ENCODE measurements at regions not wholly inside any gene's neighbourhood (a gene's known extent, or its start where the extent isn't known, plus 50 kb on each side); places are given as distances from the start of the nearest gene placed in this dataset.
"Not testable (repeated sequence)": the region's sequence is repeated elsewhere in the genome, so short reads cannot be mapped to it uniquely, and the experiment has no call there.

DNA sequence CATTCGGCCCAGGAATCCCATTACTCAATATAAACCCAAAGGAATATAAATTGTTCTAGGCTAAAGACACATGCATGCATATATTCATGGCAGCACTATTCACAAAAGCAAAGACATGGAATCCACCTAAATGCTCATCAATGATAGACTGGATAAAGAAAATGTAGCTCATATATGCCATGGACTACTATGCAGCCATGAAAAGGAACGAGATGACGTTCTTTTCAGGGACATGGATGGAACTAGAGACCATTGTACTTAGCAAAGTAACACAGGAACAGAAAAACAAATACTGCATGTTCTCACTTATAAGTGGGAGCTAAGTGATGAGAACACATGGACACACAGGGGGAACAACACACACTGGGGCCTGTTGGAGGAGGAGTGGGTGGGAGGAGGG is 769.5 kb downstream of the TBC1D32 start:
- ATAC-seq (no peak), DNase-seq (no peak)
- intact Hi-C loops (cut with micrococcal nuclease), result no loop called here

DNA sequence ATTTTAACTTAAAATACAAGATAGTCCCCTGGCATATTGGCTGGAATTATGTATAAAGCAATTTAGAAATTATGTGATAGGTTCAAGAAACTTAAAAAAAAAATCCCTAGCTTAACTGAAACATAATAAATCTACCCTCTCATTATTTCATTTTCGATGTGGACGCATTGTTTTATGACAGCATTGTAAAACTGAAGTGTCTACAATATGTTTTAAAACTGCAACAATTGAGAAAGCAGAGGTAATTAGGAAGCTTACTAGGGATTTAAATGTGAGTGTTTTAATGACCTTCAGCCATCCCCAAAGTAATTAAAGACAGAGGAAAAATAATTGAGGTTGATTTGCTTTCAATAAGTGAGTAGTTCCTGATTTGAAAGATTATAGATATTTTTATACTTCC is 776.0 kb downstream of the TBC1D32 start:
- no peak for DNase-seq
- intact Hi-C loops (cut with micrococcal nuclease), result no loop called here
- ATAC-seq, result no peak

DNA sequence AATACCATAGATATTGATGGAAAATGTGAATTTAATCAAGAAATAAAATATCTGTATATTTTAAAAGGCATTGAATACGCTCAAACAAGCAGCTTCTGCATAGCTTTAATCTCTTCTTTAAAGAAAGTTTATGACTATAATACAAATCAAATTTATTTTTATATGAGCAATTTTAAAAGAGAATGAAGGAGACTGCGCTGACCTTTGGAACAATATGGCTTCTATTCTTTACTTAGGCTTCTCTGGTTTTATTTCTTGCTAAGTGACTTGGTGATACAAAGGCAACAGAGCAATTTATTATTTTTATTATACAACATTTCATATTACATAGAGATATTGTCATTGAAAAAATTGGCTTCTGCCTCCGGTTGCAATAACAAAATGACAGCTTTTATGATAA is 776.7 kb downstream of the TBC1D32 start:
- intact Hi-C loops (cut with micrococcal nuclease), result no loop called here
- ATAC-seq (no peak), DNase-seq (no peak)

DNA sequence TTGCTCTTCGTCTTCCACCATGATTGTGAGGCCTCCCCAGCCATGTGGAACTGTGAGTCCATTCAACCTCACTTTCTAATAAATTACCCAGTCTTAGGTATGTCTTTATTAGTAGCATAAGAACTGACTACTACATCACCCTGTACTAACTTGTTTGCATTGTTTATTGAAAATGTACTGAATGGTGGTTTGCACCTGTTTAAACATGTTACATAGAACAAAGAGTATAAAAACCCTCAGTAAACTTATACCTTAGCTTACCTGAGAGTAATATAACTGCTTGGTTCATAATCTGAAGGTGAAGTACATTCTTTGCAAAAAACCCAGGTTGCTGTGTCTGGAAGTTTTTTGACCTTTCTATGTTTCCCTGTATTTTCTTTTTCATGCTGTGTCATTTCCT is 777.8 kb downstream of the TBC1D32 start:
- no peak for ATAC-seq
- intact Hi-C loops (cut with micrococcal nuclease), result no loop called here
- no peak for DNase-seq

DNA sequence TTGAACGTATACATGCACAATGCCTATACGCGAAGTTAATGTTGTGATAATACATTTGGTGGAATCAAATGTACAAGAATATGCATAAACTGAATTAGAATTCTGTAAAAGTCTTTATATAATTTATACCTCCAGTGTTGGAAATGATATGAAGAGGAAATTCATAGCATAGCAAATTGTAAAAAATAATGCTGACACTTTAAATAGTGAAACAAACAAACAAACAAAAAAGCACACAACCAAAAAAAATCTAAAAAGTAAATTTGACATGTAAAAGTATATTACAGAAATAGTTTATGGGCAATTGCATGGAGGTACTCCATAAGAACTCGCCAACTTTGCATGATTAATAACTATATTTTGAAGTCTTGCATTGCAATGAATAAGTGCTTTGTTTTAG is 780.9 kb downstream of the TBC1D32 start:
- intact Hi-C loops (cut with micrococcal nuclease), result no loop called here
- ATAC-seq, result no peak
- DNase-seq, result no peak

DNA sequence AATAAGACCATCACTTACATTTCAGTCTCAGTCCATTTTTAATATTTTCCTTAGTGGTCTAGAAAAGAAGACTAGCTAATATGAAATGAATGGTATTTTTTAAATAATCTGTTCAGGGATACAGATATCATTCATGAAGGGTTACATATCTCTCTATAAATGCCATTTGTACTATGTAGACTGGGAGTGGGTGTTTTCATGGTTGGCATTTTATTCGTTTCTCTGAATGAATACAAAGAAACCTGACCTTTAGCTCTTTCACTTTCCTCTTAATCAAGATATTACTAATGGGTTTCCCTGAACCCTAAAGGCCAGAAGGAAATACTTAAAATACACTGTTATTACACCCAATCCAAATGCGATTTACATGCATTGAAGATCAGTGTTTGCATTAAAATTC is 788.9 kb downstream of the TBC1D32 start:
- ATAC-seq (no peak), DNase-seq (no peak)
- intact Hi-C loops (cut with micrococcal nuclease), result no loop called here

DNA sequence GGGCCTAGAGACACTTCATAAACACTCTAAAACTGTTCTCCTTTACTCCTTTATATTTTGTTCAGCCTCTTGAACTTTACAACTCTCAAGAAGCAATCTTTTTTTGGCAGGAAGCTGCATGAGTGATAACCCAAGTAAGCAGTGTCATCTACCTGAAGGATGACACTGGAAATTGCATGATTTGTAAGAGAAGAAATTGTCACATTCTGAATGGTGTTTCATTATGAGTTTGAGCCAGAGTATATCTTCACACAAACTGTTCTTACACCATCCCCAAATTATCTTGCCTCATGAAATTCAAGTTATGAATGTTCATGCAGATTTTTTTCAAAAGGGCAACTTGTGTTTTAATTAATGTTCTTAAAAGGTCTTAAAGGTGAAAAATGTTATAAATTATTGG is 799.3 kb downstream of the TBC1D32 start:
- intact Hi-C loops (cut with micrococcal nuclease), result no loop called here
- DNase-seq (no peak), ATAC-seq (no peak)

DNA sequence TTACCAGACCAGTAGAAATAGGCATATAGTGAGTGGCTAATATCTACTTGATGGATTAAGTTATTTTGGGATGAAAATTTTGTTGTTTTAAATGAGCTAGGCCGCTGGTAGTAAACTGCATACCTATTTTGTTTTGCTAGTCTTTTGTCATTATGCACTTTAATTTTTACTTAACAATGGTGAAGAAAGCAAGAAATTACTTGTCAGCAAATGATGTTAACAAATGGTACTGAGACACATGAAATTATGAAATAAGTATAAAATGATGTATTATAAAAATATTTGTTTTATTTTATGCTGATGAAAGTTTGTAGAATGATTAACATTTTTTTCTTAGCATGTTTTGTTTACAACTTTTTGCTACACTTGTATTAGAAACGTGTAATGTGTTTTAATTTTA is 807.7 kb downstream of the TBC1D32 start:
- intact Hi-C loops (cut with micrococcal nuclease), result no loop called here
- ATAC-seq (no peak), DNase-seq (no peak)

DNA sequence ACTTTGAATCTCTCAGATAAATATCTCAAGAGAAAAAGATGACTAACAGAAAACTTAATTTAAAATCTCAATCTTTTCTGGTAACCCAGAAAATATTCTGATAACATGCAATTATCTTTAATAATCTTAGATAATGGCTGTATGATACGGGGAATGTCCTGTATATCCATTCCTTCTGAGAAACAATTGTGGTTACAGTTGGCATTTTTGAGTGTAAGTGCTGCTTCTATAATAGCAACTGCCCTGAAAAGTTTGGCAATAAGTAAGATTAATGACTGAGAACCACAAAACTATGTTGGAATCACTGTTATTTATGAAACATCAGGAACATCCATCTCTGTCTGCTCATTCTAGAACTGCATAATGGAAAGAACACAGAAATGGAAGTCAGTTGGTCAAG is 819.7 kb downstream of the TBC1D32 start:
- no peak for DNase-seq
- intact Hi-C loops (cut with micrococcal nuclease), result no loop called here

DNA sequence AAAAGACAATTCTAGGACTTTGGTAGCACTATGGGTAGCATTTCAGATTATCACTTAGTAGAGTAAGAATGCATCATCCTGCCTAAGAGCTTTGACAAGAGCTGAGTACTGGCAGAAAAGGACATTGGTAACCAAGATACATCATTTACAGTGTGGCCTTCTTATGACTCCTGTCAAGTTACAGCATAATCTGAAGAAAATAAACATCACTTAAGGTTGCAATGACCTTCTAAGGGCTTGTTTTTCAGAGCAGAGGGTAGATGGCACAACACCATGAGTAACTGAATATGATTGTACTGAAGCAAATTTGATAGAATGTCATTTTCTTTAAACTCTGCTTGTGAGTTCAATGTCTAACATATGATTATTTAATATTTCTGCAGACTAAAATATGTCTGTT is 822.6 kb downstream of the TBC1D32 start:
- no peak for DNase-seq
- ATAC-seq, result no peak
- intact Hi-C loops (cut with micrococcal nuclease), result no loop called here

More for the DNA sequence above, 819.7 kb downstream of the TBC1D32 start:
- ATAC-seq, result no peak

DNA sequence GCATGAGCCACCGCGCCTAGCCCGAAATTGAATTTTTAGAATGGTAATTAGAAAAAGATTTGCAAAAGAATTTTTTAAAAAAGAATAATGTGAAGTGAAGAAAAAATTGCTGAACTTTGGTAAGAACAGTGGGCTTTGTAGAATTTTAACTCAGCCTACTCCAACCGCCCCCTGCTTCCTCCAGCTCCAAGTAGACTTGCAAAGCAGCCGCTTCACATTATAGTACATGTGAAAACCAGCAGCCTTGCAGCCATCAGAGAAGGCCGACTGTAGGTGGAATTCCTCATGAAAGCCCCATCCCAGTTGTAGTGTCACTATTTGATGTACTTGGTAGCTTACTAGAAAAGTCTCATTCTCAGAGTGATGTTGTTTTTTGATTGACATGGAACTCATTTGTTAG is 835.6 kb downstream of the TBC1D32 start:
- ATAC-seq, result no peak
- DNase-seq, result no peak
- intact Hi-C loops (cut with micrococcal nuclease), result no loop called here

DNA sequence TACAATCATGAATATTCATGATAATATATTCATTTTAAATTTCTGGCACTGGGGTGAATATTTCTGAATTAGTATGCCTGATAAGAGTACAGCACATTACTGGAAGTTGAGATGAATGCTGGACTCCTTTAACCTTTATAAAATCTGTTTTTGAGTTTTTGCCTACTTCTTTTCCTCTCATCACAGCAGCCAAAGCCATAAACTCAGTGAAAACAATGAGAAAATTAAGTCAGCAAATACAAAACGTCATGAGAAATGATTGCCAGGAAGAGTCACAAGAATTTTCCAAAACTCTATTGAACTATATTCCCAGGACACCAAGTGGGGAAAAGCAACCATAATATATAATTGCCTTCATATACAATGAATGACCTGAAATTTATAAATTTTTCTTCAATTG is 837.6 kb downstream of the TBC1D32 start:
- no peak for ATAC-seq

DNA sequence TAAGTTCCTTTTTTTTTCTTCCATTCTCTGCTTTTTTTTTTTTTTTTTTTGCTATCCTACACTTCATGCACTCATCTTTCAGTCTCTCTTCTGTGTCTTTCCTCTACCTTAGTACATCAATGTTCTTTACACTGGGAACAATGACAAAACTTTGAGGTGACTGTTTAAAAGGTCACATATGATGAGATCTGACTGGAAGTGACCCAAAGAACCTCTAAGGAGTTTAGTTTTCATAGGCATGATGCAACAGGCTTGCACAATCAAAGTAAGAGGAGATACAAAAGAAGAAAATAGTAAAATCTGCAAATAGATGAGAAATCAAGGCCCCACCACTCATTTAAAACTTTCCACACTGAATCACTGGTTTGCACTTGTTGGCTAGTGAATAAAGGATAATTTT is 840.8 kb downstream of the TBC1D32 start:
- no peak for ATAC-seq
- DNase-seq, result no peak
- intact Hi-C loops (cut with micrococcal nuclease), result no loop called here

More for the DNA sequence above, 837.6 kb downstream of the TBC1D32 start:
- DNase-seq, result no peak
- intact Hi-C loops (cut with micrococcal nuclease), result no loop called here

DNA sequence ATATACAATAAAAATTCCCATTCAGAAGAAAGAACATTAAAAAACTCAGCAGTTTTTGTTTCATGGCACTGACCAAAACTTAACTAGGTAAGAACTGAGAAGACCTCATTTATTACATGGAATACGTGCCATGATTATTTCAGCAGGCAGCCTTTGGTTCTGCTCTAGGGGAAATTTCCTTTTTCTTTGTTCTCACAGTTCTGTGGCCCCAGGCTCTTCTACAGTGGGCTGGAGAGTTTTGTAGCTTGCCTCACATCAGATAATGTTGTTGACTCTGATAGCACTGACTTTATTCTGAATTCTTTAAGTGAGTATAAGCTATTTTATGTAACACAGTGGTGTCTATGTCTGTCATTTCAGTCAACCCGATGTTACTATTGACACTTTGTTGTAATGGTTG is 844.3 kb downstream of the TBC1D32 start:
- intact Hi-C loops (cut with micrococcal nuclease), result no loop called here
- no peak for ATAC-seq
- no peak for DNase-seq

DNA sequence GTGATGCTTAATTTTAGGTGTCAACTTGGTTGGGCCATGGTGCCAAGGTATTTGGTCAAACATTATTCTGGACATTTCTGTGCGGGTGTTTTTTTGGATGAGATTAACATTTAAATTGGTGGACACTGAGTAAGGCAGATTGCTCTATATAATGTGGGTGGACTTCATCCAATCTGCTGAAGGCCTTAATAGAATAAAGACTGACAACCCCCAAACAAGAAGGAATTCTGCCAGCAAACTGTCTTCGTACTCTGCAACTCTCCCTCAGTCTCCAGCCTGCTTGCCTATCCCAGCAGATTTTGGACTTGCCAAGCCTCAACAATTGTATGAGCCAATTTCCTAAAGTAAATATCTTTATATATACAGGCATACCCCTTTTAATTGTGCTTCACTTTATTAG is 850.1 kb downstream of the TBC1D32 start:
- ATAC-seq (no peak), DNase-seq (no peak)
- intact Hi-C loops (cut with micrococcal nuclease), result no loop called here

DNA sequence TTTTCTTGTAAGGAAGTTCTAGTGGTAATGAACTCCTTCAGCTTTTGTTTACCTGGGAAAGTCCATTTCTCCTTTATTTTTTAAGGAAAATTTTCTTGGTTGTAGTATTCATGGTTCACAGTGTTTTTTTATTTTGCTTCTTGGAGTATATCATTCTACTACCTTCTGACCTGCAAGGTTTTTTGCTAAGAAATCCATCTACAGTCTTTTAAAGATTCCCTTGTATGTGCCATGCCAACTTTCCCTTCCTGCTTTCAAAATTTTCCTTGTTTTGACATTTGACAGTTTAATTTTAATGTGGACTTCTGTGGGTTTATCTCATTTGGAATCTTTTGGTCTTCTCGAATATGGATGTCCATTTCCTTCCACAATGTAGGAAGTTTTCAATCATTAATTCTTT is 855.6 kb downstream of the TBC1D32 start:
- no peak for DNase-seq
- intact Hi-C loops (cut with micrococcal nuclease), result no loop called here
- no peak for ATAC-seq

DNA sequence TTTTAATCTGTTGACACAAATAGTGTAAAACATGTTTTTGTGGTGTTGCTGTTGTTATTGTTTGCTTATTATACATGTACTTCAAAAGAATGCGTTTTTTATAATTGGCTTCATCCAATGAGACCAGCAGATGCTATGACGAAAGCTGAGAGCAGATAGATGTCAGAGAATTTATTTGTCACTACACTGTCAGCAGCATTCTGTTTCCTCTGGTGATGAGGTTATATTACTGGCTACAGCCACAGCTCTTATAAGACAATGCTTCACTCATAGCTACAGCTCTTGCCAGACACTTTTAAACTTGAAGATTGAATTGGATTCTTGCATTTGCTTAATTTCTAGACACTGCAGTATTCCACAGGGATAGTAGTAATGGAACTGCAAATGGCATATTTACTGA is 860.5 kb downstream of the TBC1D32 start:
- intact Hi-C loops (cut with micrococcal nuclease), result no loop called here
- ATAC-seq (no peak), DNase-seq (no peak)

DNA sequence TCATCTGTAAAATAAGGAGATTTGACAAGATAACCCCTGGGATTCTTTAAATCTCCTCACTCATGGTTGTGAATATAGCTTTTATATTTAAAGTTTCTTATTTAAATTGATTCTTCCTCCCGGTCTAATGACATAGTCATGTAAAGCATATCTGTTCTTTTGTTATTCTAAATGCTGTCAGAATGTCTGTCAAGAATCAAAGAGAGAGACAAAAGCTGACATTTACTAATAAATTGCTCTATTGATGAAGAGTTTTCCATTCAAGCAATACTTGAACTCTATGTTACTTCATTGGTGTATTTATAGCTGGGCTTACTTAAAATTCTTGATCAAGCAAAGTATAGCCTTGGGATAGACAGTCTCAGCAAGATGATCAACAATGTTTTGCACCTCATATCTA is 865.8 kb downstream of the TBC1D32 start:
- intact Hi-C loops (cut with micrococcal nuclease), result no loop called here
- ATAC-seq, result no peak
- DNase-seq, result no peak

DNA sequence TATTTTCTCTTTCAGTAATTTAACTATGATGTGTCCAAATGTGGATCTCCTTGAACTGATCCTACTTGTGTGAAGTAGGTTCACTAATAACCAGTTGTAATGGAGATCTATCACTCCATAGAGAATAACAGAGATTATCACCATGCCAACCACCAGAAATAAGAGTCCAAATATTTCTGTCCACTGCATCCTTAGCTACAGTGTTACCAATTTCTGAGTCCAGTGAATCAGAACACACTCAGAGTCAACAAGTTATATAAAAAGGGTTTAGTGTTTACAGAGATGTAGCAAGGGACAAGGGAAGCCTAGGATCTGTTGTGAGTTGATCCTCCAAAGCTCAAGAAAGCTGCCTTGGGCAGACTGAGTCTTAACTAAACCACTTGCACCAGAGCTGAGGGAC is 882.8 kb downstream of the TBC1D32 start:
- intact Hi-C loops (cut with micrococcal nuclease), result no loop called here
- ATAC-seq (peak; percentile 25), DNase-seq (no peak)

DNA sequence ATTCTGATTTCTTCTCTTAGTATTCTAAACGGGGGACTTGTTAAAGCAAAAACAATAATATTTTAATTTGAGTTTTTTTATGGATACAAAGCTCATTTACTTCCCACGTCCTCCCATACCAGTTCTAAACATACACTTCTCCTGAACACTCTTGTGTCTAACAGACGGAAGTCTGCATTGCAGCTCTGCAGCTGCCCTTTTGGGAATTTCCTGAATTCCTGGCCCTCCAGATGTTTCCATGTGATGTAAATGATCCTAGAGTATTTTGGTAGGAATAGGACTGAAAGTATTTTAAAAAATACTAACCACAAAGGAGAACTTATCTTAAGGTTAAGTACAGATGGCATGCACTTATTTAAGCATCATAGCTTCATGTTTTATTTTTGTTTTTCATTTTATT is 886.7 kb downstream of the TBC1D32 start:
- intact Hi-C loops (cut with micrococcal nuclease), result no loop called here
- ATAC-seq, result no peak

DNA sequence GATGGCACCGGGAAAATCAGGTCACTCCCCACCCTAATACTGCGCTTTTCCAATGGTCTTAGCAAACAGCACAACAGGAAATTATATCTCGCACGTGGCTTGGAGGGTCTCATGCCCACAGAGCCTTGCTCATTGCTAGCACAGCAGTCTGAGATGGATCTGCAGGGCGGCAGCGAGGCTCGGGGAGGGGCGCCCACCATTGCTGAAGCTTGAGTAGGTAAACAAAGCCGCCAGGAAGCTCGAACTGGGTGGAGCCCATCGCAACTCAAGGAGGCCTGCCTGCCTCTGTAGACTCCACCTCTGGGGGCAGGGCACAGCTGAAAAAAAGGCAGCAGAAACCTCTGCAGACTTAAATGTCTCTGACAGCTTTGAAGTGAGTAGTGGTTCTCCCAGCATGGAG is 901.4 kb downstream of the TBC1D32 start:
- intact Hi-C loops (cut with micrococcal nuclease); ATAC-seq: not testable (repeated sequence)

More for the DNA sequence above, 886.7 kb downstream of the TBC1D32 start:
- DNase-seq, result no peak

DNA sequence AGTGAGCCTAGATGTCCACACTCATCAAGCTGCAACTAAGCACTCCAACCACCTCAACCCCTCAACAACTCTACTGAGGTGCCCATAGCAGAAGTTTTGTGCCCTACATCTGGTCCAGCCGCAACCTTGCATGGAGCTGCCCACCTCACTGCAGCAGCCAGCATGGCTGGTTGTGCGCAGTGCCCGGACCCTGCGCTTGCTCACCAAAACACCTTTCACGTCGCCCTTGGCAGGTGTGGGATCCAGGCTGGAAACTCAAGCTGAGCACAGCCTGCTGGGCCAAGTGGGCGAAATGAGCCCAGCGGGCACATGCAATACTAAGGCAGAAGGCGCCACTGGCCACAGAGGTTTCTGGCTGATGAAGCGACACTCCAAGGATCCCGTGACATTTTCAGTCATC is 902.4 kb downstream of the TBC1D32 start:
- DNase-seq (no peak), ATAC-seq (no peak)
- intact Hi-C loops (cut with micrococcal nuclease), result no loop called here

More for the DNA sequence above, 901.4 kb downstream of the TBC1D32 start:
- DNase-seq, result not testable (repeated sequence)
